AG09309 (cell line): ENCODE measurements at regions not wholly inside any gene's neighbourhood (a gene's known extent, or its start where the extent isn't known, plus 50 kb on each side); places are given as distances from the start of the nearest gene placed in this dataset.

ENCODE experiments used
- DNase-seq: peaks from one replicate; pipeline ENCODE4 v3.0.0-alpha.2; 2010; ENCODE audit warnings: low read depth
- H3K4me3 ChIP-seq: 2 replicates; pipeline ENCODE4 v1.5.1; 2011; ENCODE audit warnings: mild to moderate bottlenecking, low read depth, low read length, moderate library complexity; ENCODE audit not compliant: control insufficient read depth
- CTCF ChIP-seq: IDR thresholded peaks from 2 replicates; pipeline ENCODE4 v1.5.1; 2011; ENCODE audit warnings: mild to moderate bottlenecking, low read depth, low read length, inconsistent platforms; ENCODE audit not compliant: insufficient read depth, control insufficient read depth; ENCODE audit errors: missing control alignments

GRCh38 chr5:175803736-175804454 lies 67.5 kb upstream of the CPLX2 start:
- DNase-seq, result no peak
- H3K4me3 ChIP-seq, result no peak overlapping the region
- TF ChIP-seq CTCF, result no peak

DNA sequence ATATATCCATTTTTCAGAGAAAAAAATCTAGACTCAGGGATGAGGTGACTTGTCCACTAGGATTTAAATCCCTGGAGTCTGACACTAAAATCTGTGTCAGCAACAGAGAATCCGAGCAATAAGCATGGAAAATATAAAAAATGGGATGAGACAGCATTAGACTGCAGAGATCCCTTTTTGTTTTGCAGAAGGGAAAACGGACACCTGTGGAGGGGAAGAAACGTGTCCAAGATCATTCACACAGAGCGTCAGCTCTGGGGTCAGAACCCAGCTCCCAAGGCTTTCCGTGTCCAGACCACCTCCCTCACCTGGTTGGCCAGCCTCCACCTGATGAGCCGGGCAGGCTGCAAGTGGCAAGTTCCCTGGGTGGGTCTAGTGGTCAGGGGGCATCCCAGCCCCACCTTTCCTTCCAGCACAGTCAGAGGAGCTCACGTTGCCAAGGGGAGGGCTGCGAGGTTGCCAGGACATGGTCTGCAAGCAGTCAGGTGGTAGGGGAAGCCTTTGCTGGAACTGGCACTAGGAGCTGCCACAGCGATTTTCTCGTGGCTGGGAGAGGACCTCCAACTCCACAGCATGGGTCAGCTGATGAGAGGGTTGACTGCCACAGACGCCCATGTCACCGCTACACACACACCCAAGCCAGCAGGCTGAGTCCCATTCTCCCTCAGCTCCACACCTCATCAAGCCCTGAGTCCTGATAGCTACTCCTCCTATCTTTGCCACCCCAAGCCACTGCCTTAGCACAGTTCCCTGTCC lies 65.9 kb upstream of the CPLX2 start:
- DNase-seq, result no peak

GRCh38 chr5:175808711-175809110 lies 62.7 kb upstream of the CPLX2 start:
- no peak overlapping the region for H3K4me3 ChIP-seq
- no peak for TF ChIP-seq CTCF
- DNase-seq, result no peak

More for the DNA sequence above, 65.9 kb upstream of the CPLX2 start:
- no peak for TF ChIP-seq CTCF
- no peak overlapping the region for H3K4me3 ChIP-seq

- H3K4me3 ChIP-seq, result no peak overlapping the region
- no peak for TF ChIP-seq CTCF
- peak; percentile 76 for DNase-seq
Measured at GRCh38 chr5:175809531-175810121, 61.8 kb upstream of the CPLX2 start.

GRCh38 chr5:175810457-175810856 lies 60.9 kb upstream of the CPLX2 start:
- no peak for DNase-seq
- no peak for TF ChIP-seq CTCF

DNA sequence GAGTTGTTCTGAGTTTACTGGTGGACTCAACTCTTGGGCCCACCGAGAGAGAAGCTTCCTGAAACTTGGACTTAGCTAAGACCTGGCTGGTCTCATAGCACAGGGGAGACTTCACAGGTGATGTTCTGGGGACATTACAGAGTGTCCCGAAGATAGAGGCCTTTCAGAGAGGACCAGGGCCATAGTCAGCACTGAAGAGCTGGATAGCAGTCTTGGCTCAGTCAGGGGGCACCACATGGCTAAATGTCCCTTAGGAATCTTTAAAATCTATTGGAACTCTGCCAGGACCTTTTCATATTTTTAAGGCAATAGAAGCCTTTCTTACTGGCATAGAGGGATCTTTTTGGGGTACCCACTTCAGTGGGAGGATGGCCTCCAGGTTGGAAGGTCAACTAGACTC lies 59.8 kb upstream of the CPLX2 start:
- no peak overlapping the region for H3K4me3 ChIP-seq
- TF ChIP-seq CTCF, result no peak
- DNase-seq, result no peak

More at GRCh38 chr5:175810457-175810856, 60.9 kb upstream of the CPLX2 start:
- no peak overlapping the region for H3K4me3 ChIP-seq
